ENCODE measurements at regions not wholly inside any gene's neighbourhood (a gene's known extent, or its start where the extent isn't known, plus 50 kb on each side); places are given as distances from the start of the nearest gene placed in this dataset.
"Not testable (repeated sequence)": the region's sequence is repeated elsewhere in the genome, so short reads cannot be mapped to it uniquely, and the experiment has no call there.

- DNase-seq, result no peak
Measured at GRCh38 chr3:74410276-74410941, 204.1 kb downstream of the CNTN3 start.

GRCh38 chr3:74409066-74409465, 205.4 kb downstream of the CNTN3 start:
- DNase-seq, result no peak

GRCh38 chr3:74403307-74403706, 211.2 kb downstream of the CNTN3 start:
- no peak for DNase-seq

- DNase-seq, result no peak
Measured at GRCh38 chr3:74402821-74403220, 211.6 kb downstream of the CNTN3 start.

- no peak for DNase-seq
Measured at GRCh38 chr3:74393426-74393825, 221.0 kb downstream of the CNTN3 start.

- no peak for DNase-seq
Measured at GRCh38 chr3:74390121-74390877, 224.2 kb downstream of the CNTN3 start.

- no peak for DNase-seq
Measured at GRCh38 chr3:74387111-74387735, 227.2 kb downstream of the CNTN3 start.

GRCh38 chr3:74384159-74384558, 230.3 kb downstream of the CNTN3 start:
- no peak for DNase-seq

GRCh38 chr3:74377669-74378068, 236.8 kb downstream of the CNTN3 start:
- DNase-seq, result no peak

- not testable (repeated sequence) for DNase-seq
Measured at GRCh38 chr3:74376323-74376722, 238.1 kb downstream of the CNTN3 start.

GRCh38 chr3:74375653-74376052, 238.8 kb downstream of the CNTN3 start:
- DNase-seq, result no peak

- DNase-seq, result no peak
Measured at GRCh38 chr3:74372743-74373142, 241.7 kb downstream of the CNTN3 start.

- DNase-seq, result no peak
Measured at GRCh38 chr3:74370342-74370741, 244.1 kb downstream of the CNTN3 start.

- DNase-seq, result no peak
Measured at GRCh38 chr3:74366331-74366730, 248.1 kb downstream of the CNTN3 start.

- no peak for DNase-seq
Measured at GRCh38 chr3:74363346-74363745, 251.1 kb downstream of the CNTN3 start.

- no peak for DNase-seq
Measured at GRCh38 chr3:74360406-74360805, 254.1 kb downstream of the CNTN3 start.

- DNase-seq, result no peak
Measured at GRCh38 chr3:74357881-74358280, 256.6 kb downstream of the CNTN3 start.

GRCh38 chr3:74353039-74353438, 261.4 kb downstream of the CNTN3 start:
- DNase-seq, result no peak

GRCh38 chr3:74352166-74352565, 262.3 kb downstream of the CNTN3 start:
- DNase-seq, result no peak

- no peak for DNase-seq
Measured at GRCh38 chr3:74351213-74351612, 263.2 kb downstream of the CNTN3 start.

GRCh38 chr3:74349015-74349414, 265.4 kb downstream of the CNTN3 start:
- DNase-seq, result no peak

- DNase-seq, result no peak
Measured at GRCh38 chr3:74347563-74348268, 266.7 kb downstream of the CNTN3 start.

GRCh38 chr3:74346896-74347295, 267.6 kb downstream of the CNTN3 start:
- DNase-seq, result no peak

GRCh38 chr3:74345701-74346100, 268.8 kb downstream of the CNTN3 start:
- no peak for DNase-seq
